GM12878 (cell line): ENCODE measurements at regions not wholly inside any gene's neighbourhood (a gene's known extent, or its start where the extent isn't known, plus 50 kb on each side); places are given as distances from the start of the nearest gene placed in this dataset.

ENCODE experiments used
- ATAC-seq: fragments of 200-7000 bp; cut with Tn5 transposase; 3 replicates; pipeline ENCODE4 v1.9.1; 2020; ENCODE audit warnings: mild to moderate bottlenecking, moderate library complexity
- BruUV-seq: library from RNA; stranded (reverse); fragments of 400-500 nt; replicated peaks from 2 replicates; lab custom pipeline; 2021; lab: Mats Ljungman, UMichigan
- CTCF ChIA-PET: fragments of 300-600 bp; sonication (Branson Sonifier 250); formaldehyde crosslinking; extraction: SDS; loops from one replicate; lab custom pipeline; 2021; ENCODE audit warnings: inconsistent platforms; lab: Yijun Ruan, JAX
- POLR2A ChIA-PET: fragments of 350-600 bp; formaldehyde crosslinking; extraction: SDS; loops from one replicate; lab custom pipeline; 2021; ENCODE audit warnings: inconsistent platforms; lab: Charles Lee
- RAD21 ChIA-PET: fragments of 300-600 bp; sonication (Branson Sonifier 250); formaldehyde crosslinking; loops from one replicate; lab custom pipeline; 2023; ENCODE audit warnings: antibody characterized with exemption; ENCODE audit not compliant: unreplicated experiment; lab: Charles Lee
- SMC1A ChIA-PET: fragments of 300-600 bp; sonication (Branson Sonifier 250); formaldehyde crosslinking; loops from one replicate; lab custom pipeline; 2023; ENCODE audit not compliant: unreplicated experiment, uncharacterized antibody; lab: Charles Lee
- DNase-seq: peaks from one replicate; pipeline ENCODE4 v3.0.0-alpha.2; 2011; ENCODE audit warnings: low read depth, low spot score
- FAIRE-seq: peaks from 3 replicates; lab custom pipeline; 2011; peaks lifted over from hg19 to GRCh38; lab: Jason Lieb, UNC
- H2AFZ ChIP-seq: 2 replicates; pipeline ENCODE4 v1.6.0; 2011; ENCODE audit warnings: low read depth, low read length, control low read depth; ENCODE audit not compliant: control insufficient read depth
- H3K27ac ChIP-seq: 2 replicates; pipeline ENCODE4 v1.5.1; 2011; ENCODE audit warnings: control low read depth; ENCODE audit not compliant: control insufficient read depth, insufficient read depth
- H3K27me3 ChIP-seq, 2 experiments: replicated peaks in 1 of 2; 2 replicates each; pipeline versions ENCODE4 v1.6.0 to v1.6.1; 2011; ENCODE audit warnings: low read length in 1 of 2; ENCODE audit not compliant: control insufficient read depth in 2 of 2, insufficient read depth in 2 of 2
- H3K36me3 ChIP-seq, 2 experiments: 2 replicates each; pipeline ENCODE4 v1.5.1; 2011; ENCODE audit warnings: low read length in 1 of 2; ENCODE audit not compliant: control insufficient read depth in 2 of 2, insufficient read depth in 2 of 2
- H3K4me1 ChIP-seq: 2 replicates; pipeline ENCODE4 v1.6.1; 2011; ENCODE audit warnings: mild to moderate bottlenecking, low read length, moderate library complexity, mixed read lengths; ENCODE audit not compliant: control insufficient read depth, insufficient read depth
- H3K4me2 ChIP-seq: 2 replicates; pipeline ENCODE4 v1.6.0; 2011; ENCODE audit warnings: control low read depth; ENCODE audit not compliant: control insufficient read depth, insufficient read depth
- H3K4me3 ChIP-seq: fragments of 200-600 bp; sonication (generic); 2 replicates; pipeline ENCODE4 v1.5.1; 2016
- H3K79me2 ChIP-seq: 2 replicates; pipeline ENCODE4 v1.6.0; 2011; ENCODE audit warnings: low read length; ENCODE audit not compliant: control insufficient read depth, insufficient read depth
- H3K9ac ChIP-seq: 2 replicates; pipeline ENCODE4 v1.8.0; 2011; ENCODE audit warnings: low read length, control low read depth, mixed read lengths; ENCODE audit not compliant: control insufficient read depth, insufficient read depth
- H3K9me3 ChIP-seq: replicated peaks from 3 replicates; pipeline ENCODE4 v1.5.1; 2011; ENCODE audit warnings: mild to moderate bottlenecking, low read length; ENCODE audit not compliant: control insufficient read depth, insufficient read depth
- H4K20me1 ChIP-seq: 2 replicates; pipeline ENCODE4 v1.6.0; 2011; ENCODE audit not compliant: control insufficient read depth, insufficient read depth
- ATF2 ChIP-seq: IDR thresholded peaks from 2 replicates; pipeline ENCODE4 v1.6.1; 2012; ENCODE audit warnings: low read length, inconsistent platforms
- ATF3 ChIP-seq: IDR thresholded peaks from 2 replicates; pipeline ENCODE4 v1.6.1; 2011; ENCODE audit warnings: low read depth, mild to moderate bottlenecking, low read length, moderate library complexity, borderline replicate concordance; ENCODE audit errors: extremely low read depth
- CHD4 ChIP-seq: fragments of 200-600 bp; sonication (generic); IDR thresholded peaks from 2 replicates; pipeline ENCODE4 v1.6.1; 2016; ENCODE audit warnings: mild to moderate bottlenecking
- EZH2 ChIP-seq: IDR thresholded peaks from 2 replicates; pipeline ENCODE4 v1.6.1; 2012; ENCODE audit warnings: low read depth, mild to moderate bottlenecking, control low read depth, inconsistent platforms, low read length, borderline replicate concordance; ENCODE audit not compliant: control insufficient read depth
- MYC ChIP-seq: IDR thresholded peaks from 2 replicates; pipeline ENCODE4 v1.6.1; 2011; ENCODE audit warnings: mild to moderate bottlenecking, low read length, moderate library complexity, inconsistent platforms; ENCODE audit not compliant: insufficient read depth, insufficient replicate concordance, insufficient read length, severe bottlenecking
- POU2F2 ChIP-seq: IDR thresholded peaks from 3 replicates; pipeline ENCODE4 v1.6.1; 2011; ENCODE audit warnings: low read depth, mild to moderate bottlenecking, low read length, borderline replicate concordance
- PRDM15 ChIP-seq: fragments of 450-650 bp; formaldehyde crosslinking; IDR thresholded peaks from 2 replicates; pipeline ENCODE4 v1.4.0; 2020; ENCODE audit warnings: mild to moderate bottlenecking, moderate library complexity
- SMAD5 ChIP-seq: IDR thresholded peaks from 2 replicates; pipeline ENCODE4 v1.6.1; 2016; ENCODE audit warnings: antibody characterized with exemption, low read depth
- SREBF2 ChIP-seq: IDR thresholded peaks from 2 replicates; pipeline ENCODE4 v1.6.1; 2012; ENCODE audit warnings: mild to moderate bottlenecking, low read length
- WGBS: methylation state at CpG from one replicate; pipeline ENCODE4 v1.1.6; 2016; ENCODE audit warnings: low lambda C conversion rate; ENCODE audit not compliant: insufficient replicate concordance, insufficient coverage; ENCODE audit errors: missing lambda C conversion rate; 5-methylcytosine and 5-hydroxymethylcytosine counted together
- in situ Hi-C: fragments of 300-500 bp; cut with MboI; formaldehyde crosslinking; loops from 9 replicates; pipeline ENCODE4 v1.14.3; 2018; ENCODE audit warnings: mixed read lengths
- intact Hi-C: fragments of 100-400 bp; cut with micrococcal nuclease; formaldehyde crosslinking; loops from one replicate; pipeline ENCODE4 v1.14.2; 2022; ENCODE audit not compliant: unreplicated experiment
- TF ChIP-seq, protein P1 (sequence below): fragments of 450-650 bp; IDR thresholded peaks from 2 replicates; pipeline ENCODE4 v1.6.1; 2016; ENCODE audit warnings: mild to moderate bottlenecking
- TF ChIP-seq, protein P2 (sequence below): fragments of 450-650 bp; IDR thresholded peaks from 2 replicates; pipeline ENCODE4 v1.6.1; 2017; ENCODE audit warnings: antibody characterized with exemption, mild to moderate bottlenecking, moderate library complexity

GRCh38 chr3:87993566-87993965, 65.2 kb downstream of the CGGBP1 start:
- no peak for ATAC-seq
- H3K79me2 ChIP-seq: no peaks in the 10 kb centered on the region
- no peaks in the 10 kb centered on the region for H3K9me3 ChIP-seq
- H3K4me2 ChIP-seq: no peak overlapping the region
- DNase-seq: no peak
- H4K20me1 ChIP-seq: no peaks in the 10 kb centered on the region
- no peaks in the 10 kb centered on the region for H3K4me1 ChIP-seq
- POLR2A ChIA-PET: no interaction called here
- H3K36me3 ChIP-seq: no peaks in the 10 kb centered on the region
- CTCF ChIA-PET: no interaction called here
- no peak overlapping the region for H3K9ac ChIP-seq
- FAIRE-seq: no peak
- H3K27ac ChIP-seq: no peak overlapping the region
- no peaks in the 10 kb centered on the region for H3K27me3 ChIP-seq
- WGBS: 77% methylated on average over 4 of the region's 4 CpGs
- in situ Hi-C loops: no loop called here
- intact Hi-C loops: no loop called here
- no peak overlapping the region for H3K4me3 ChIP-seq
- no peak overlapping the region for H2AFZ ChIP-seq
- SMC1A ChIA-PET: no interaction called here
- no peak for TF ChIP-seq PRDM15
- no peak for TF ChIP-seq MYC
- TF ChIP-seq POU2F2: no peak
- TF ChIP-seq EZH2: no peak
- TF ChIP-seq SMAD5: no peak
- TF ChIP-seq, protein P1, sequence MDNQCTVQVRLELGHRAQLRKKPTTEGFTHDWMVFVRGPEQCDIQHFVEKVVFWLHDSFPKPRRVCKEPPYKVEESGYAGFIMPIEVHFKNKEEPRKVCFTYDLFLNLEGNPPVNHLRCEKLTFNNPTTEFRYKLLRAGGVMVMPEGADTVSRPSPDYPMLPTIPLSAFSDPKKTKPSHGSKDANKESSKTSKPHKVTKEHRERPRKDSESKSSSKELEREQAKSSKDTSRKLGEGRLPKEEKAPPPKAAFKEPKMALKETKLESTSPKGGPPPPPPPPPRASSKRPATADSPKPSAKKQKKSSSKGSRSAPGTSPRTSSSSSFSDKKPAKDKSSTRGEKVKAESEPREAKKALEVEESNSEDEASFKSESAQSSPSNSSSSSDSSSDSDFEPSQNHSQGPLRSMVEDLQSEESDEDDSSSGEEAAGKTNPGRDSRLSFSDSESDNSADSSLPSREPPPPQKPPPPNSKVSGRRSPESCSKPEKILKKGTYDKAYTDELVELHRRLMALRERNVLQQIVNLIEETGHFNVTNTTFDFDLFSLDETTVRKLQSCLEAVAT: no peak
- no peak for TF ChIP-seq SREBF2
- no peak for TF ChIP-seq CHD4
- TF ChIP-seq, protein P2, sequence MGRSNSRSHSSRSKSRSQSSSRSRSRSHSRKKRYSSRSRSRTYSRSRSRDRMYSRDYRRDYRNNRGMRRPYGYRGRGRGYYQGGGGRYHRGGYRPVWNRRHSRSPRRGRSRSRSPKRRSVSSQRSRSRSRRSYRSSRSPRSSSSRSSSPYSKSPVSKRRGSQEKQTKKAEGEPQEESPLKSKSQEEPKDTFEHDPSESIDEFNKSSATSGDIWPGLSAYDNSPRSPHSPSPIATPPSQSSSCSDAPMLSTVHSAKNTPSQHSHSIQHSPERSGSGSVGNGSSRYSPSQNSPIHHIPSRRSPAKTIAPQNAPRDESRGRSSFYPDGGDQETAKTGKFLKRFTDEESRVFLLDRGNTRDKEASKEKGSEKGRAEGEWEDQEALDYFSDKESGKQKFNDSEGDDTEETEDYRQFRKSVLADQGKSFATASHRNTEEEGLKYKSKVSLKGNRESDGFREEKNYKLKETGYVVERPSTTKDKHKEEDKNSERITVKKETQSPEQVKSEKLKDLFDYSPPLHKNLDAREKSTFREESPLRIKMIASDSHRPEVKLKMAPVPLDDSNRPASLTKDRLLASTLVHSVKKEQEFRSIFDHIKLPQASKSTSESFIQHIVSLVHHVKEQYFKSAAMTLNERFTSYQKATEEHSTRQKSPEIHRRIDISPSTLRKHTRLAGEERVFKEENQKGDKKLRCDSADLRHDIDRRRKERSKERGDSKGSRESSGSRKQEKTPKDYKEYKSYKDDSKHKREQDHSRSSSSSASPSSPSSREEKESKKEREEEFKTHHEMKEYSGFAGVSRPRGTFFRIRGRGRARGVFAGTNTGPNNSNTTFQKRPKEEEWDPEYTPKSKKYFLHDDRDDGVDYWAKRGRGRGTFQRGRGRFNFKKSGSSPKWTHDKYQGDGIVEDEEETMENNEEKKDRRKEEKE: no peak
- TF ChIP-seq ATF3: no peak
- no peak for TF ChIP-seq ATF2
- TF ChIP-seq, all 136 proteins: peak for 0
- BruUV-seq: no TSS peak
- RAD21 ChIA-PET: no interaction called here
